Hepatocyte (in vitro differentiated cells): ENCODE measurements at regions not wholly inside any gene's neighbourhood (a gene's known extent, or its start where the extent isn't known, plus 50 kb on each side); places are given as distances from the start of the nearest gene placed in this dataset.

ENCODE experiments used
- DNase-seq: peaks from one replicate; pipeline ENCODE4 v3.0.0-alpha.2; 2016; ENCODE audit warnings: low spot score
- H2AFZ ChIP-seq: fragments of 200-600 bp; sonication (generic); 2 replicates; pipeline ENCODE4 v1.6.0; 2016; ENCODE audit warnings: antibody characterized with exemption, mild to moderate bottlenecking
- H3K27ac ChIP-seq: fragments of 200-600 bp; sonication (generic); 2 replicates; pipeline ENCODE4 v1.5.1; 2016; ENCODE audit warnings: mild to moderate bottlenecking
- H3K27me3 ChIP-seq: fragments of 200-600 bp; sonication (generic); 2 replicates; pipeline ENCODE4 v1.6.1; 2016
- H3K36me3 ChIP-seq: fragments of 200-600 bp; sonication (generic); replicated peaks from 2 replicates; pipeline ENCODE4 v1.5.1; 2016; ENCODE audit warnings: low read depth; ENCODE audit not compliant: insufficient read depth
- H3K4me1 ChIP-seq: fragments of 200-600 bp; sonication (generic); 2 replicates; pipeline ENCODE4 v1.5.1; 2016; ENCODE audit warnings: mild to moderate bottlenecking, moderate library complexity; ENCODE audit not compliant: insufficient read depth
- H3K4me2 ChIP-seq: fragments of 200-600 bp; sonication (generic); 2 replicates; pipeline ENCODE4 v1.6.0; 2016
- H3K4me3 ChIP-seq: fragments of 200-600 bp; sonication (generic); 2 replicates; pipeline ENCODE4 v1.5.1; 2016; ENCODE audit warnings: mild to moderate bottlenecking
- H3K79me2 ChIP-seq: fragments of 200-600 bp; sonication (generic); 2 replicates; pipeline ENCODE4 v1.6.0; 2017; ENCODE audit warnings: mild to moderate bottlenecking
- H3K9me2 ChIP-seq: fragments of 200-600 bp; sonication (generic); replicated peaks from 2 replicates; pipeline ENCODE4 v1.6.0; 2017; ENCODE audit warnings: mild to moderate bottlenecking; ENCODE audit not compliant: insufficient read depth
- H3K9me3 ChIP-seq: fragments of 200-600 bp; sonication (generic); 2 replicates; pipeline ENCODE4 v1.5.1; 2016; ENCODE audit warnings: low read depth, mild to moderate bottlenecking
- H4K20me1 ChIP-seq: fragments of 200-600 bp; sonication (generic); 2 replicates; pipeline ENCODE4 v1.6.0; 2016; ENCODE audit warnings: mild to moderate bottlenecking; ENCODE audit not compliant: insufficient read depth, poor library complexity, severe bottlenecking
- EZH2 ChIP-seq: fragments of 200-600 bp; sonication (generic); IDR thresholded peaks from 2 replicates; pipeline ENCODE4 v1.6.1; 2016; ENCODE audit warnings: antibody characterized with exemption, mild to moderate bottlenecking, borderline replicate concordance
- EZH2phosphoT487 ChIP-seq: fragments of 200-600 bp; sonication (generic); IDR thresholded peaks from one replicate; pipeline ENCODE4 v1.6.1; 2018; ENCODE audit warnings: antibody characterized with exemption, mild to moderate bottlenecking, low read depth, moderate library complexity; ENCODE audit not compliant: unreplicated experiment, severe bottlenecking
- WGBS: methylation state at CpG from one replicate; pipeline ENCODE4 v1.1.6; 2016; ENCODE audit warnings: low lambda C conversion rate; ENCODE audit errors: missing lambda C conversion rate; 5-methylcytosine and 5-hydroxymethylcytosine counted together
- TF ChIP-seq, protein P1 (sequence below): fragments of 200-600 bp; sonication (generic); IDR thresholded peaks from 2 replicates; pipeline ENCODE4 v1.5.1; 2016; ENCODE audit warnings: antibody characterized with exemption, mild to moderate bottlenecking; ENCODE audit not compliant: poor library complexity

DNA sequence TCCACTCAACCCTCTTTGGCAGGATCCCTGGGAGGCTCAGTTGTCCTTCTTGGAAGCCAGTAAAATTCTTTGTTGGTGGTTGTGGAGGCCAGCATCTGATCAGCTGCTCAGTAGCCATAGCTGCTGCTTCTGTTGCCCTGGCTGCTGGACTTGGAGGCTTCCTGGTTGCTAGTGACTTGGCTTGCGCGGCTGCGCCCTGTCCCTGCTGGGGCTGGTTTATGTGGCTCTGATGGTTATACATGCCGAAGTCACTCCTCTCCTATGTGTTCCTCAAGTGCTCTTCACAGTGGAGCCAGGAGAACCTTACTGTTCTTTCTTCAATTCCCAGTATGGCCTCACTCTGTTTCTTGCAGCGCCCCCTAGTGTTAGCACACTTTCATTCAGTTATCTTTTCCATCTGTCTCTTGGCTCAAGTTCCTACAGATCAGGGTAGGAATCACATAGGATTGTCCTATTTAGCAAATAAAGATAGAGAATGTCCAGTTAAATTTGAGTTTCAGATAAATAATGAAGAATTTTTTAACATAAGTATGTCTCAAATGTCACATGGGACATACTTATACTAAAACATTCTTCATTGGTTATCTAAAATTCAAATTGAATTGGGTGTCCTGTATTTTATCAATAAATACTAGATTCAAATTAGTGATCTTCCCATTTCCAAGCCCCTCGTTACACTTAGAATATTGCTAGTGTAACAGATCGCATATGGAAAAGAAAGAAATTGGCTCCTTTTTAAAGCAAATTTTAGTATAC, 176.5 kb downstream of the TGFB2 start:
- TF ChIP-seq EZH2phosphoT487: no peak
- TF ChIP-seq, protein P1, sequence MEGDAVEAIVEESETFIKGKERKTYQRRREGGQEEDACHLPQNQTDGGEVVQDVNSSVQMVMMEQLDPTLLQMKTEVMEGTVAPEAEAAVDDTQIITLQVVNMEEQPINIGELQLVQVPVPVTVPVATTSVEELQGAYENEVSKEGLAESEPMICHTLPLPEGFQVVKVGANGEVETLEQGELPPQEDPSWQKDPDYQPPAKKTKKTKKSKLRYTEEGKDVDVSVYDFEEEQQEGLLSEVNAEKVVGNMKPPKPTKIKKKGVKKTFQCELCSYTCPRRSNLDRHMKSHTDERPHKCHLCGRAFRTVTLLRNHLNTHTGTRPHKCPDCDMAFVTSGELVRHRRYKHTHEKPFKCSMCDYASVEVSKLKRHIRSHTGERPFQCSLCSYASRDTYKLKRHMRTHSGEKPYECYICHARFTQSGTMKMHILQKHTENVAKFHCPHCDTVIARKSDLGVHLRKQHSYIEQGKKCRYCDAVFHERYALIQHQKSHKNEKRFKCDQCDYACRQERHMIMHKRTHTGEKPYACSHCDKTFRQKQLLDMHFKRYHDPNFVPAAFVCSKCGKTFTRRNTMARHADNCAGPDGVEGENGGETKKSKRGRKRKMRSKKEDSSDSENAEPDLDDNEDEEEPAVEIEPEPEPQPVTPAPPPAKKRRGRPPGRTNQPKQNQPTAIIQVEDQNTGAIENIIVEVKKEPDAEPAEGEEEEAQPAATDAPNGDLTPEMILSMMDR: peak; percentile 47
- H3K27me3 ChIP-seq: no peaks in the 10 kb centered on the region
- no peaks in the 10 kb centered on the region for H3K79me2 ChIP-seq
- no peak overlapping the region for H3K4me2 ChIP-seq
- H3K9me3 ChIP-seq: no peaks in the 10 kb centered on the region
- WGBS: 85% methylated on average over 7 of the region's 7 CpGs
- peaks cover 8% of the 10 kb centered on the region for H3K4me1 ChIP-seq
- peak; percentile 34 for DNase-seq
- H3K36me3 ChIP-seq: no peaks in the 10 kb centered on the region
- H2AFZ ChIP-seq: no peak overlapping the region
- H4K20me1 ChIP-seq: no peaks in the 10 kb centered on the region
- no peak overlapping the region for H3K4me3 ChIP-seq
- H3K9me2 ChIP-seq: no peaks in the 10 kb centered on the region
- H3K27ac ChIP-seq: no peak overlapping the region

DNA sequence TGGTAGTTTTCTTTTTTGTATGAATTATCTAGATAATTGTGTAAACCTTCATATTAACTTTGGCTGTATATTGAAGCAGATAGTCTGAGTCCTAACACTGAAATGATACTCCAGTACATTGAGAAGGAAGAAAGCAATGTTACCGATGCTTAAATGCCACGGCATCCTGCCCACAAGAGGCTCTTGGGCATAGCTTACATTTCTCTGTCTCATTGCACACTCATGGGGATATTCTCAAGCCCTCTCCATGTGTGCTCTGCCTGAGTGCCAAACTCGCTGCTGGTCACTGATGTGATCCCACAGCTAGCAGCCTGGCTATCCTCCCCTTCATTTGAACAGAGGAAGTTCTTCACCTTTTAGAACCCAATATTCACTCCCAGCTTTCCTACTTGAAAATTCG, 179.4 kb downstream of the TGFB2 start:
- WGBS: 62% methylated on average over 4 of the region's 4 CpGs

DNA sequence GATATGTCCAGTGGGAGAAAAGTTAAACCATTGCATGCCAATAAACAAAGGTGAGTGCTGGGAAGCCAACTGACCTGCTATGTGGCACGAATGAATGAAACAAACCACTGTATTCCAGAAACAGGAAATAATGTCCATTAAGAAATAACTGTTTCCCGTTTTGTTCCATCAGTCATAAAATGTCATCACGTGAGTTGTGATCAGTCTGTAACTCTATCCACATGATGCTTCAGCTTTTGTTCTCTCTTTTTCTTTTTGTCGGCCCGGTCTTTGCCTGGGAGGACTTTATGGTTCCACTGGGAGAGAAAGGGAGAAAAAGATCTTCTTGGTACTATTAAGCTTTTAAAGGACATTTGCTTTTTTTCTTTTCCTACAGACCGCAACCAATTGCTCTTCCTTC, 179.9 kb downstream of the TGFB2 start:
- Histone ChIP-seq H4K20me1 (no peaks in the 10 kb centered on the region), H3K9me3 (no peaks in the 10 kb centered on the region), H3K4me3 (no peak overlapping the region), H3K27ac (peak overlapping the region; percentile 51), H2AFZ (peak overlapping the region; percentile 18), H3K79me2 (no peaks in the 10 kb centered on the region), H3K4me2 (peak overlapping the region; percentile 43), H3K9me2 (no peaks in the 10 kb centered on the region), H3K27me3 (no peaks in the 10 kb centered on the region), H3K4me1 (peaks cover 9% of the 10 kb centered on the region), H3K36me3 (no peaks in the 10 kb centered on the region)
- WGBS: 39% methylated on average over 6 of the region's 6 CpGs
- TF ChIP-seq EZH2phosphoT487: no peak
- TF ChIP-seq EZH2: no peak
- TF ChIP-seq, protein P1: no peak
- no peak for DNase-seq

More for the DNA sequence above, 179.4 kb downstream of the TGFB2 start:
- no peak for DNase-seq
- Histone ChIP-seq H3K27ac (peak overlapping the region; percentile 51), H3K4me3 (no peak overlapping the region), H3K9me2 (no peaks in the 10 kb centered on the region), H2AFZ (no peak overlapping the region), H4K20me1 (no peaks in the 10 kb centered on the region), H3K36me3 (no peaks in the 10 kb centered on the region), H3K4me1 (peaks cover 8% of the 10 kb centered on the region), H3K27me3 (no peaks in the 10 kb centered on the region), H3K4me2 (no peak overlapping the region), H3K79me2 (no peaks in the 10 kb centered on the region), H3K9me3 (no peaks in the 10 kb centered on the region)
- TF ChIP-seq EZH2: no peak
- TF ChIP-seq, protein P1: no peak
- no peak for TF ChIP-seq EZH2phosphoT487
